ENCODE measurements at regions not wholly inside any gene's neighbourhood (a gene's known extent, or its start where the extent isn't known, plus 50 kb on each side); places are given as distances from the start of the nearest gene placed in this dataset.

- TF ChIP-seq SIN3A (IDR thresholded peaks at IDR 0.05; ENCODE audit: borderline replicate concordance, insufficient read depth, low read length), result no peak
- no peak for TF ChIP-seq REST (IDR thresholded peaks at IDR 0.05; ENCODE audit: insufficient read depth in 1 of 2, low read depth in 2 of 2, low read length in 2 of 2)
- no peak for TF ChIP-seq FOXP2 (optimal IDR thresholded peaks at IDR 0.05; ENCODE audit: borderline replicate concordance, extremely low read depth, extremely low read length, insufficient read depth)
- TF ChIP-seq POLR2AphosphoS5 (IDR thresholded peaks at IDR 0.05; ENCODE audit: low read depth, low read length), result no peak
- TF ChIP-seq TAF1 (IDR thresholded peaks at IDR 0.05; ENCODE audit: borderline replicate concordance, insufficient read depth, low read length), result no peak
These were observed 142.7 kb upstream of the PCBD1 start for GRCh38 chr10:71031026-71031425.

- TF ChIP-seq SIN3A (IDR thresholded peaks at IDR 0.05; ENCODE audit: borderline replicate concordance, insufficient read depth, low read length) (no peak), REST (IDR thresholded peaks at IDR 0.05; ENCODE audit: insufficient read depth in 1 of 2, low read depth in 2 of 2, low read length in 2 of 2) (no peak)
These were observed 143.2 kb upstream of the PCBD1 start for GRCh38 chr10:71031603-71032002.

- TF ChIP-seq REST (IDR thresholded peaks at IDR 0.05; ENCODE audit: insufficient read depth in 1 of 2, low read depth in 2 of 2, low read length in 2 of 2), result no peak
- TF ChIP-seq POLR2AphosphoS5 (IDR thresholded peaks at IDR 0.05; ENCODE audit: low read depth, low read length), result no peak
- TF ChIP-seq FOXP2 (optimal IDR thresholded peaks at IDR 0.05; ENCODE audit: borderline replicate concordance, extremely low read depth, extremely low read length, insufficient read depth), result no peak
- TF ChIP-seq SIN3A (IDR thresholded peaks at IDR 0.05; ENCODE audit: borderline replicate concordance, insufficient read depth, low read length), result no peak
- no peak for TF ChIP-seq TAF1 (IDR thresholded peaks at IDR 0.05; ENCODE audit: borderline replicate concordance, insufficient read depth, low read length)
These were observed 144.5 kb upstream of the PCBD1 start for GRCh38 chr10:71032887-71033286.

- TF ChIP-seq TAF1 (IDR thresholded peaks at IDR 0.05; ENCODE audit: borderline replicate concordance, insufficient read depth, low read length) (no peak), REST (IDR thresholded peaks at IDR 0.05; ENCODE audit: insufficient read depth in 1 of 2, low read depth in 2 of 2, low read length in 2 of 2) (no peak), SIN3A (IDR thresholded peaks at IDR 0.05; ENCODE audit: borderline replicate concordance, insufficient read depth, low read length) (no peak), FOXP2 (optimal IDR thresholded peaks at IDR 0.05; ENCODE audit: borderline replicate concordance, extremely low read depth, extremely low read length, insufficient read depth) (no peak), POLR2AphosphoS5 (IDR thresholded peaks at IDR 0.05; ENCODE audit: low read depth, low read length) (no peak)
These were observed 145.1 kb upstream of the PCBD1 start for GRCh38 chr10:71033396-71033980.

Measured in PFSK-1 (cell line).